ENCODE measurements at regions not wholly inside any gene's neighbourhood (a gene's known extent, or its start where the extent isn't known, plus 50 kb on each side); places are given as distances from the start of the nearest gene placed in this dataset.

- no peak for TF ChIP-seq MAX (IDR thresholded peaks at IDR 0.05; ENCODE audit: low read depth)
- no peak for TF ChIP-seq USF2 (IDR thresholded peaks at IDR 0.05; ENCODE audit: borderline replicate concordance, low read depth, low read length)
- TF ChIP-seq RCOR1 (IDR thresholded peaks at IDR 0.05; ENCODE audit: low read length): no peak
- no peak for TF ChIP-seq CHD2 (IDR thresholded peaks at IDR 0.05; ENCODE audit: low read length, partially characterized antibody)
These were observed 484.2 kb upstream of the ATP11B start (continued) for GRCh38 chr3:182309120-182309519.

GRCh38 chr3:182315313-182315712 is 478.0 kb upstream of the ATP11B start:
- Histone ChIP-seq H3K27ac (ENCODE audit: low read depth in 2 of 2, low read length in 1 of 2) (no peak overlapping the region), H3K9me2 (no peaks in the 10 kb centered on the region), H3K9ac (no peak overlapping the region), H3K4me1 (ENCODE audit: control insufficient read depth in 1 of 2, insufficient read depth in 2 of 2, low read depth in 1 of 2, low read length in 1 of 2) (no peaks in the 10 kb centered on the region), H3K4me3 (ENCODE audit: low read depth in 2 of 2, low read length in 1 of 2) (no peak overlapping the region), H3K36me3 (replicated peaks in 1 of 2; ENCODE audit: control insufficient read depth in 1 of 2, insufficient read depth in 2 of 2, low read length in 1 of 2) (no peaks in the 10 kb centered on the region), H3F3A (replicated peaks; ENCODE audit: insufficient read depth) (no peaks in the 10 kb centered on the region), H3K9me3 (0 out of 2 replicates have a peak, but pooled peaks cover 4% of the 10 kb centered on the region), H4K20me1 (ENCODE audit: insufficient read depth) (no peaks in the 10 kb centered on the region), H2AFZ (ENCODE audit: low read depth) (no peak overlapping the region), H3K4me2 (no peak overlapping the region), H3K79me2 (ENCODE audit: insufficient read depth) (no peaks in the 10 kb centered on the region), H3K27me3 (ENCODE audit: insufficient read depth) (no peaks in the 10 kb centered on the region)
- WGBS (ENCODE audit: low lambda C conversion rate): no CpG with 5 or more reads among the region's 5 CpGs
- TF ChIP-seq JUND (IDR thresholded peaks at IDR 0.05) (no peak), SIN3A (IDR thresholded peaks at IDR 0.05; ENCODE audit: borderline replicate concordance, low read depth, low read length) (no peak)
- no peak for DNase-seq
- ChIA-PET CTCF (no interaction called here), POLR2A (no interaction called here)

GRCh38 chr3:182323126-182323700 is 470.1 kb upstream of the ATP11B start:
- 30% methylated on average over 1 of the region's 1 CpG for WGBS (ENCODE audit: low lambda C conversion rate)
- H3K4me3 ChIP-seq (ENCODE audit: low read depth in 2 of 2, low read length in 1 of 2): no peak overlapping the region
- CTCF ChIA-PET: no interaction called here
- H3K79me2 ChIP-seq (ENCODE audit: insufficient read depth): no peaks in the 10 kb centered on the region
- POLR2A ChIA-PET: no interaction called here
- DNase-seq: no peak
- no peaks in the 10 kb centered on the region for H3K9me2 ChIP-seq
- H3K27ac ChIP-seq (ENCODE audit: low read depth in 2 of 2, low read length in 1 of 2): no peak overlapping the region
- no peak overlapping the region for H3K4me2 ChIP-seq
- TF ChIP-seq YY1 (IDR thresholded peaks at IDR 0.05; ENCODE audit: low read depth) (no peak), POLR2AphosphoS5 (IDR thresholded peaks at IDR 0.05; ENCODE audit: low read depth, low read length) (no peak), FOXM1 (IDR thresholded peaks at IDR 0.05; ENCODE audit: low read depth) (no peak), MAX (IDR thresholded peaks at IDR 0.05; ENCODE audit: low read depth) (no peak), USF2 (IDR thresholded peaks at IDR 0.05; ENCODE audit: borderline replicate concordance, low read depth, low read length) (no peak), CHD2 (IDR thresholded peaks at IDR 0.05; ENCODE audit: low read length, partially characterized antibody) (no peak), TEAD4 (IDR thresholded peaks at IDR 0.05; ENCODE audit: borderline replicate concordance, insufficient read depth) (no peak), NRF1 (IDR thresholded peaks at IDR 0.05; ENCODE audit: low read depth, low read length) (no peak), ZBTB33 (IDR thresholded peaks at IDR 0.05; ENCODE audit: borderline replicate concordance, low read depth) (no peak), MEF2A (IDR thresholded peaks at IDR 0.05; ENCODE audit: borderline replicate concordance, low read depth) (no peak), TAF1 (IDR thresholded peaks at IDR 0.05; ENCODE audit: borderline replicate concordance, low read depth, low read length) (no peak), JUND (IDR thresholded peaks at IDR 0.05) (no peak), RCOR1 (IDR thresholded peaks at IDR 0.05; ENCODE audit: low read length) (no peak), NFIC (IDR thresholded peaks at IDR 0.05; ENCODE audit: borderline replicate concordance) (no peak), RFX5 (IDR thresholded peaks at IDR 0.05; ENCODE audit: low read length) (no peak), TCF12 (IDR thresholded peaks at IDR 0.05) (no peak), MXI1 (IDR thresholded peaks at IDR 0.05; ENCODE audit: low read depth, low read length) (no peak), FOXJ3 (CRISPR knock-in tag; IDR thresholded peaks at IDR 0.05) (no peak), FOSL2 (IDR thresholded peaks at IDR 0.05; ENCODE audit: borderline replicate concordance, low read depth) (no peak)
- H3K9me3 ChIP-seq: 0 out of 2 replicates have a peak, but pooled peaks cover 4% of the 10 kb centered on the region
- H3K9ac ChIP-seq: no peak overlapping the region
- no peaks in the 10 kb centered on the region for H3K4me1 ChIP-seq (ENCODE audit: control insufficient read depth in 1 of 2, insufficient read depth in 2 of 2, low read depth in 1 of 2, low read length in 1 of 2)
- H3K36me3 ChIP-seq (replicated peaks in 1 of 2; ENCODE audit: control insufficient read depth in 1 of 2, insufficient read depth in 2 of 2, low read length in 1 of 2): no peaks in the 10 kb centered on the region
- H3F3A ChIP-seq (replicated peaks; ENCODE audit: insufficient read depth): no peaks in the 10 kb centered on the region
- H2AFZ ChIP-seq (ENCODE audit: low read depth): no peak overlapping the region
- no peaks in the 10 kb centered on the region for H3K27me3 ChIP-seq (ENCODE audit: insufficient read depth)
- no peaks in the 10 kb centered on the region for H4K20me1 ChIP-seq (ENCODE audit: insufficient read depth)

Measured in SK-N-SH (cell line).